Endodermal cell (in vitro differentiated cells): ENCODE measurements at regions not wholly inside any gene's neighbourhood (a gene's known extent, or its start where the extent isn't known, plus 50 kb on each side); places are given as distances from the start of the nearest gene placed in this dataset.

Source experiments
- DNase-seq: peaks from one replicate; pipeline ENCODE4 v3.0.0-alpha.2; 2017
- H3K27ac ChIP-seq: 2 replicates; pipeline ENCODE4 v1.5.1; 2013; ENCODE audit warnings: mild to moderate bottlenecking, low read depth, low read length, moderate library complexity
- H3K27me3 ChIP-seq: 2 replicates; pipeline ENCODE4 v1.6.1; 2013; ENCODE audit warnings: mild to moderate bottlenecking, low read length, moderate library complexity; ENCODE audit not compliant: insufficient read depth, control insufficient read depth, poor library complexity, severe bottlenecking
- H3K36me3 ChIP-seq: 2 replicates; pipeline ENCODE4 v1.7.0; 2013; ENCODE audit warnings: mild to moderate bottlenecking, low read length, moderate library complexity; ENCODE audit not compliant: control insufficient read depth, insufficient read depth
- H3K4me1 ChIP-seq: one replicate; pipeline ENCODE4 v1.7.0; 2013; ENCODE audit warnings: low read length; ENCODE audit not compliant: control insufficient read depth, insufficient read depth
- H3K4me3 ChIP-seq: 2 replicates; pipeline ENCODE4 v1.5.1; 2013; ENCODE audit warnings: mild to moderate bottlenecking, low read length, moderate library complexity
- H3K9ac ChIP-seq: 2 replicates; pipeline ENCODE4 v1.6.1; 2013; ENCODE audit warnings: mild to moderate bottlenecking, low read length, moderate library complexity; ENCODE audit not compliant: poor library complexity, severe bottlenecking; ENCODE audit errors: extremely low read depth
- H3K9me3 ChIP-seq: 2 replicates; pipeline ENCODE4 v1.6.1; 2013; ENCODE audit warnings: mild to moderate bottlenecking, low read length, moderate library complexity; ENCODE audit not compliant: control insufficient read depth
- H3K27ac Mint-ChIP-seq: 2 replicates; pipeline ENCODE4 v1.8.0; 2020; ENCODE audit warnings: mixed read lengths
- H3K27me3 Mint-ChIP-seq: 2 replicates; pipeline ENCODE4 v1.8.0; 2021; ENCODE audit warnings: mild to moderate bottlenecking, mixed read lengths; ENCODE audit not compliant: insufficient read depth
- H3K36me3 Mint-ChIP-seq: 2 replicates; pipeline ENCODE4 v1.8.0; 2020; ENCODE audit warnings: low read depth, mixed read lengths
- H3K4me1 Mint-ChIP-seq: 2 replicates; pipeline ENCODE4 v1.8.0; 2020; ENCODE audit warnings: mixed read lengths
- H3K4me3 Mint-ChIP-seq: 2 replicates; pipeline ENCODE4 v1.8.0; 2020; ENCODE audit warnings: mild to moderate bottlenecking, moderate library complexity, mixed read lengths
- H3K9me3 Mint-ChIP-seq: 2 replicates; pipeline ENCODE4 v1.8.0; 2020; ENCODE audit warnings: mild to moderate bottlenecking, mixed read lengths
- WGBS, 2 experiments: methylation state at CpG; one replicate each; pipeline versions ENCODE4 v1.1.5 to v1.1.7; 2013; ENCODE audit warnings: missing lambda C conversion rate in 2 of 2, mixed read lengths in 1 of 2; ENCODE audit not compliant: insufficient coverage in 1 of 2, insufficient read length in 1 of 2; 5-methylcytosine and 5-hydroxymethylcytosine counted together
- TF ChIP-seq, protein P1 (sequence below): fragments of 200-600 bp; sonication (generic); conservative IDR thresholded peaks from 2 replicates; pipeline ENCODE4 v1.5.0; 2021; ENCODE audit warnings: antibody characterized with exemption, mild to moderate bottlenecking

DNA sequence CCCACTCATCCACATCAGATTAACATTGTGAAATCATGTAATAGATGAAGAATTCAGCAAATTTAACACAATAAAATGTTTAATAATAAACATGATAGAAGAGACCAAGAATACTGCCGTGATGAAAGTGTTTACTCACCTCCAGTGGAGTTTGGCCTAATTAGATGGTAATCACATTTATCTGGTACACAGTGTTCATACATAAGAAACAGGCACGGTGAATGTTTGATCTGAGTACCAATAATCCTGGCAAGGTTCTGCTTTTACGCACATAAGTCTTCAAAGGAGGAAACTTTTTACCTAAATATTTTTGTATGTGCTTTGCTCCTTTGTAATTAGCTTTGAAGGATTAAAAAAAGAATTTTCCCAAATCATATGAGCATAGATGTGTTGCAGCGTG is 122.5 kb downstream of the IRS1 start:
- 80 to 92% methylated on average over 2 to 4 of the region's 4 CpGs for WGBS, 2 experiments
- Histone ChIP-seq H3K27me3 (peaks cover 6% of the 10 kb centered on the region), H3K4me1 (no peaks in the 10 kb centered on the region), H3K27ac (no peak overlapping the region), H3K36me3 (no peaks in the 10 kb centered on the region), H3K9me3 (no peaks in the 10 kb centered on the region), H3K4me3 (no peak overlapping the region), H3K9ac (no peak overlapping the region)
- TF ChIP-seq, protein P1, sequence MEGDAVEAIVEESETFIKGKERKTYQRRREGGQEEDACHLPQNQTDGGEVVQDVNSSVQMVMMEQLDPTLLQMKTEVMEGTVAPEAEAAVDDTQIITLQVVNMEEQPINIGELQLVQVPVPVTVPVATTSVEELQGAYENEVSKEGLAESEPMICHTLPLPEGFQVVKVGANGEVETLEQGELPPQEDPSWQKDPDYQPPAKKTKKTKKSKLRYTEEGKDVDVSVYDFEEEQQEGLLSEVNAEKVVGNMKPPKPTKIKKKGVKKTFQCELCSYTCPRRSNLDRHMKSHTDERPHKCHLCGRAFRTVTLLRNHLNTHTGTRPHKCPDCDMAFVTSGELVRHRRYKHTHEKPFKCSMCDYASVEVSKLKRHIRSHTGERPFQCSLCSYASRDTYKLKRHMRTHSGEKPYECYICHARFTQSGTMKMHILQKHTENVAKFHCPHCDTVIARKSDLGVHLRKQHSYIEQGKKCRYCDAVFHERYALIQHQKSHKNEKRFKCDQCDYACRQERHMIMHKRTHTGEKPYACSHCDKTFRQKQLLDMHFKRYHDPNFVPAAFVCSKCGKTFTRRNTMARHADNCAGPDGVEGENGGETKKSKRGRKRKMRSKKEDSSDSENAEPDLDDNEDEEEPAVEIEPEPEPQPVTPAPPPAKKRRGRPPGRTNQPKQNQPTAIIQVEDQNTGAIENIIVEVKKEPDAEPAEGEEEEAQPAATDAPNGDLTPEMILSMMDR: no peak
- no peak for DNase-seq
- no peaks in the 10 kb centered on the region for H3K36me3 Mint-ChIP-seq
- H3K9me3 Mint-ChIP-seq: no peaks in the 10 kb centered on the region
- H3K27me3 Mint-ChIP-seq: peaks cover 11% of the 10 kb centered on the region
- no peak overlapping the region for H3K27ac Mint-ChIP-seq
- H3K4me3 Mint-ChIP-seq: no peak overlapping the region
- H3K4me1 Mint-ChIP-seq: peaks cover 19% of the 10 kb centered on the region

DNA sequence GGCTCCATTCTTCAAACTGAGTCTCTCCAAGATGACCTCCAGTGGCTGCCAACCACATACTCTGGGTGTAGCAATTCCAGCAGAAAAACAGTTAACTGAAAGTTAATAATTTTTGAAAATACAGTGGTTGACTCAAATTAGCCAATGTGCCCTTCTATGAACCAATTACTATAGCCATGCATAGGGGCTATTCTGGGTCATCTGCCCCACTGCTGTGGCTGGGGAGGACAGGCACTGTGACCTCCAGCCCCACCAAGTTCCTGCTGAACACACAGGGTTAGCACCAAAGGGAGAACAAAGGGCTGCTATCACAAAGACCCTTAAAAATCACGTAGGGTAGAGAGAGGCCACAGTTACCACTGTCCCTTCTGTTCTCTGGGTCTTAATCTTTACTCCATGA is 123.0 kb downstream of the IRS1 start:
- Histone ChIP-seq H3K36me3 (no peaks in the 10 kb centered on the region), H3K27me3 (peaks cover 6% of the 10 kb centered on the region), H3K4me1 (no peaks in the 10 kb centered on the region), H3K4me3 (no peak overlapping the region), H3K9me3 (no peaks in the 10 kb centered on the region), H3K9ac (no peak overlapping the region), H3K27ac (no peak overlapping the region)
- Mint-ChIP-seq H3K27ac (no peak overlapping the region), H3K4me1 (peaks cover 19% of the 10 kb centered on the region), H3K27me3 (peaks cover 16% of the 10 kb centered on the region), H3K36me3 (no peaks in the 10 kb centered on the region), H3K9me3 (no peaks in the 10 kb centered on the region), H3K4me3 (no peak overlapping the region)
- TF ChIP-seq, protein P1: no peak
- DNase-seq: no peak
- 79 to 80% methylated on average over 1 of the region's 1 CpG for WGBS, 2 experiments

DNA sequence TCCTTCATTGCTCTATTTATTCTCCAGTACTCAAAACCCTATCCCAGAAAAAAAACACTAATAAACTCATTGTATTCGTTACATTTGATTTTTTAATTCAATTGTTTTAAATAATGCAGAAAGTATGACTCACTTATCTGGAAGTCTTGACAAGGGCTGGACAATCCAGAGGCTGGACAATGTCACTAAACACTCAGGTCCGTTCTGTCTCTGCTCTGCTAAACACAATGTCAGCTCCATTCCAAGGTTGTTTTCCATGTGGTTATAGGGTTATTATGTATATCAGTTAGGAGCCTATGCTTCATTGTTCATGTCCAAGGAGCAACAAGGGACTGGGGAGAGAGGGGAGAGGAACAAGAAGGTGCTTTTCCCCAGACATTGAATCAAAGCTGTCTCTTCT is 125.5 kb downstream of the IRS1 start:
- Mint-ChIP-seq H3K36me3 (no peaks in the 10 kb centered on the region), H3K27me3 (peaks cover 30% of the 10 kb centered on the region), H3K27ac (no peak overlapping the region), H3K9me3 (no peaks in the 10 kb centered on the region), H3K4me1 (peaks cover 27% of the 10 kb centered on the region), H3K4me3 (no peak overlapping the region)
- H3K9ac ChIP-seq: no peak overlapping the region
- no peak overlapping the region for H3K27ac ChIP-seq
- no peak overlapping the region for H3K4me3 ChIP-seq
- H3K27me3 ChIP-seq: peaks cover 11% of the 10 kb centered on the region
- TF ChIP-seq, protein P1: no peak
- 91% methylated on average over 1 of the region's 2 CpGs; no CpG with 5 or more reads in 1 of the 2 experiments for WGBS, 2 experiments
- H3K9me3 ChIP-seq: no peaks in the 10 kb centered on the region
- no peak for DNase-seq
- no peaks in the 10 kb centered on the region for H3K36me3 ChIP-seq
- H3K4me1 ChIP-seq: no peaks in the 10 kb centered on the region
